Choroid plexus epithelial cell (primary cell): ENCODE measurements at regions not wholly inside any gene's neighbourhood (a gene's known extent, or its start where the extent isn't known, plus 50 kb on each side); places are given as distances from the start of the nearest gene placed in this dataset.

ENCODE experiments used
- DNase-seq: peaks from one replicate; pipeline ENCODE4 v3.0.0-alpha.2; 2010; ENCODE audit warnings: low read depth
- H3K4me3 ChIP-seq: 2 replicates; pipeline ENCODE4 v1.5.1; 2011; ENCODE audit warnings: low read depth, mild to moderate bottlenecking, control low read depth, low read length, moderate library complexity
- TF ChIP-seq, protein P1 (sequence below): conservative IDR thresholded peaks from 2 replicates; pipeline ENCODE4 v1.5.1; 2011; ENCODE audit warnings: low read depth, mild to moderate bottlenecking, control low read depth, inconsistent platforms, low read length, moderate library complexity

DNA sequence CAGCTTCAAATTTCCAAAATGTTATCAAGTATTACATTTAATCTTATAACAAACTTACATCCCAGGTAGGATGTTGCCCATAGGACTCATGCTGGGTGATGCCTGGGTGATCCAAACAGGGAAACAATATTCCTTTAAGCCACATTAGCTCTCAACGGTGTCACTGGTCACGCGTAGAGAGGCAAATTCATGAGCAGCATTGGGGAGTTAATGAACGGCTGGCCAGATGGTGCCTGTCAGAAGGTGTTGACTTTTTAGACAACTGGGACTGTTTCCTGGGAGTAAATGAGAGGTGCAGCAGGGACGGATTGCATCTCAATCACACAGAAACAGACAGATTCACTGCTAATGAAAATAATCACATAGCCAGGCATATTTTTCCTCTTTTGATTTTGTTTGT, 83.3 kb upstream of the ID4 start:
- no peak overlapping the region for H3K4me3 ChIP-seq
- DNase-seq = no peak
- TF ChIP-seq, protein P1, sequence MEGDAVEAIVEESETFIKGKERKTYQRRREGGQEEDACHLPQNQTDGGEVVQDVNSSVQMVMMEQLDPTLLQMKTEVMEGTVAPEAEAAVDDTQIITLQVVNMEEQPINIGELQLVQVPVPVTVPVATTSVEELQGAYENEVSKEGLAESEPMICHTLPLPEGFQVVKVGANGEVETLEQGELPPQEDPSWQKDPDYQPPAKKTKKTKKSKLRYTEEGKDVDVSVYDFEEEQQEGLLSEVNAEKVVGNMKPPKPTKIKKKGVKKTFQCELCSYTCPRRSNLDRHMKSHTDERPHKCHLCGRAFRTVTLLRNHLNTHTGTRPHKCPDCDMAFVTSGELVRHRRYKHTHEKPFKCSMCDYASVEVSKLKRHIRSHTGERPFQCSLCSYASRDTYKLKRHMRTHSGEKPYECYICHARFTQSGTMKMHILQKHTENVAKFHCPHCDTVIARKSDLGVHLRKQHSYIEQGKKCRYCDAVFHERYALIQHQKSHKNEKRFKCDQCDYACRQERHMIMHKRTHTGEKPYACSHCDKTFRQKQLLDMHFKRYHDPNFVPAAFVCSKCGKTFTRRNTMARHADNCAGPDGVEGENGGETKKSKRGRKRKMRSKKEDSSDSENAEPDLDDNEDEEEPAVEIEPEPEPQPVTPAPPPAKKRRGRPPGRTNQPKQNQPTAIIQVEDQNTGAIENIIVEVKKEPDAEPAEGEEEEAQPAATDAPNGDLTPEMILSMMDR = no peak

DNA sequence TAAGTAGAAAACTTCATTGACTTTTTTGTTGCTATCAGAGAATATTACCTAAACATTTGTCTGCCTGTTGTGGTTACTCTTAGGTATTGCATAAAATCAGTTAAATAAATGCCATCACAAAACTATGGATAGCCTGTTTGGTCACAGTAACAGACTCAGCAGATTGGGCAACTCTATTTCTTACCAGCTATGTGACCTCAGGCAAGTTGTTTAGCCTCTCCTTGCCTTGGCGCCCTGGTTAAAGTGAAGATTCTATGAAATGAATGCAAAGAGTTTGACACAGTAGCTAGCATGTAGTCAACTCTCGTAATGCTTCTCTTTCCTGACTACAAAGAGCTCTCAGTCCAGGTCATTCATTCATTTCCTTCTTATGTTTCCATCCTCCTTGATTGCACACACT, 82.5 kb upstream of the ID4 start:
- TF ChIP-seq, protein P1 = no peak
- H3K4me3 ChIP-seq = no peak overlapping the region

DNA sequence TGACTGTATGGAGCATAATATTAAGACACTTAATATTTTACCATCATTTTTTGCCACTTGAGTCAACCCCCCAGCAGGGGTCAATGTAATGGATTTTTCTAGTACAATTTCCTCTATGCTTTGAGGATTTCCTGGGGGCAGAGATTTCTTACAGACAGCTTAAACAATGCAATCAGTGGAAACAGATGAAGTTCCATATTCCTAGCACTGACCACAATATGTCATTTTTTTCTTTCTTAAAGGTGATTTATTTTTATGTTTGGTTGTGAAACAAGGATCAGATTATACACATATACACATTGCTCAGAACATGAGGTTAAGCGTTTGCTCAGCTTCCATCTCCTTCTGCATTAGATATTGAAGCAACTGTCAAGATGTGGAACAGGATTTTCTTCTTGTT, 82.0 kb upstream of the ID4 start:
- peak; percentile 10 for DNase-seq
- no peak overlapping the region for H3K4me3 ChIP-seq
- TF ChIP-seq, protein P1 = no peak

More for the DNA sequence above, 82.5 kb upstream of the ID4 start:
- DNase-seq = no peak

DNA sequence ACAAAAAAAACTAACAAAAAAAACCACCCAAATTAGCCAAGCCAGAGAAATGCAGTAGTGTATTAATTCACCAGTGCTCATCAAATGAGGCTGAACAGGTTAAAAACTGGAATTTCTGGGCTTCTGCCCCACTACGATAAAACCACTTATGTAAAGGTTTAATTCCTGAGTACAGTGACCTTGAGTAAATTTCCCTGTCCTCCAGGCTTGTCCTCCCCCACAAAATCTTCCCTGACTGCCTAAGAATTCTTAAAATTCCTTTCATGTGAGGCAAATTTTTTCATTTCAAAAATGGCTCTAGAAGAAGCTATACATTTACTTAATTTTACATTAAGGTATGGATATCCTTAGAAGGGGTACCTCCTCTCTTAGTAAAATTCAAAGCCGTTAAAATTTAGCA, 80.1 kb upstream of the ID4 start:
- no peak overlapping the region for H3K4me3 ChIP-seq
- DNase-seq = peak; percentile 43
- TF ChIP-seq, protein P1 = no peak

DNA sequence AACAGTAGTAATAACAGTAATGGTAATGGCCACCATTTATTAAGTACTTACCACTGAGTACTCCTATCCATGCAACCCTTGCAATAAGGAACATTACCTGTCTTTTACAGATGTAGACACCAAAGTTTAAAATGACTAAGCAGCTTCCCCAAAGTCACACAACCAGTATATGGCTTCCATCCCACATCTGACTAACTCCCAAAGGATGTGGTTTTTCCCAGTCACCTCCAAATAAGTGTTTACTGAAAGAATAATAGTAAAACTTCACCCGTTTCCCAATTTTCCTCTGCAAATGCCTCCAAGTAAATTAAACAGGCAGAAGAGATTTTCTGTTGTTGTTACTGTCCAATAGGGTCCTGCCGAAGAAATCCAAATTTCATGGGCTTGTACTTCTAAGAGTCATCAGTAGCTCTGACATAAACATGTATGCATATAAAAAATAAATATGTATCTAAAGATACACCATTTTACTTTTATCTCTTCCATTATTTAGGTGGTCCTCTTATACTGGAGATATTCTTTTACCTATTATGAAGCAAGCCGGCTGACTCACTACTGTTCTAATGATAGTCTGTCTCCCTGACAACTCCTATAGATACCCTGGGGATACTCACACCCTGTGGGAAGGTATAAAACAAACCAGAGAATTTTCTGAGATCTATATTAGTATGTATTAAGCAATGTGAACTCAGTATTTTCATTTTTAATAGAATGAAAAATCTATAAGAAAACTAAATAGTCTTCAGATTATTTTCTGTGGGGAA, 77.9 kb upstream of the ID4 start:
- peak; percentile 39 for DNase-seq
- TF ChIP-seq, protein P1 = no peak
- H3K4me3 ChIP-seq = no peak overlapping the region

DNA sequence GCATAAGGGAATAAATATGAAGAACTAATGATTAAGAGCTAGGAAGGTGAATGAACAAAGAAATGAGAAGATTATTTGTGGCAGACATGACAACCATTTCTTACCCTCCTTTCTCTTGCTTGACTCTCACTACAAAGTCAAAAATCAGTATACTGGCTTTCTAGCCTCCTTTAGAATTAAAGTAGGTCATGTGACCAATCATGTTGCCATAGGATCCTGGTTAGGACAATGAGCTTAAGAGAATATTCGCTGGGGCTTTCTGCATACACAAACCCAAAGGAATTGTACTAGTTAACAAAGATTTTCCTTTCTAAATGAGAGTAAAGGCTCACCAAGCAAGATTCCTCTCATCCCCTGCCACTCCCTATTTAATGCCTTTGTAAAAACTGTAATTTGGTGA, 76.0 kb upstream of the ID4 start:
- no peak overlapping the region for H3K4me3 ChIP-seq
- TF ChIP-seq, protein P1 = no peak
- DNase-seq = no peak

DNA sequence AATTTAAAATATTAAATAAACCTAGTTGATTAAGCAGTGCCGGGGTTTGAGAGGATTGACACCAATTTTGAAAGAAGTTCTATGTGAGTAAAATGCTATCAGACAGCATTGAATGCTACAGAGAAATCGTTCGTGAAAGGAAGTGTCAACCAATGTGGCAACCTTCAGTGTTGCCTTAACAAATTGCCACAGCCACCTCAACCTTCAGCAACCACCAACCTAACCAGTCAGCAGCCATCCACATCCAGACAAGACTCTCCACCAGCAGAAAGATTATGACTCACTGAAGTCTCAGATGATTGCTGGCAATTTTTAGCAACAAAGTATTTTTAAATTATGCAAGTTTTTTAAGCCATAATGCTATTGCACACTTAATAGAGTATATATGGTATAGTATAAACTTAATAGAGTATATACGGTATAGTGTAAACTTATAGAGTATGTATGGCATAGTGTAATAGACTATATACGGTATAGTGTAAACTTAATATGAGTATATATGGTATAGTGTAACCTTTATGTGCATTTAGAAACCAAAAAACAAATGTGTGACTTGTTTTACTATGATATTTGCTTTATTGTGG, 65.3 kb upstream of the ID4 start:
- DNase-seq = peak; percentile 58
- TF ChIP-seq, protein P1 = no peak
- H3K4me3 ChIP-seq = no peak overlapping the region
